ENCODE measurements at regions not wholly inside any gene's neighbourhood (a gene's known extent, or its start where the extent isn't known, plus 50 kb on each side); places are given as distances from the start of the nearest gene placed in this dataset.
"Not testable (repeated sequence)": the region's sequence is repeated elsewhere in the genome, so short reads cannot be mapped to it uniquely, and the experiment has no call there.

DNA sequence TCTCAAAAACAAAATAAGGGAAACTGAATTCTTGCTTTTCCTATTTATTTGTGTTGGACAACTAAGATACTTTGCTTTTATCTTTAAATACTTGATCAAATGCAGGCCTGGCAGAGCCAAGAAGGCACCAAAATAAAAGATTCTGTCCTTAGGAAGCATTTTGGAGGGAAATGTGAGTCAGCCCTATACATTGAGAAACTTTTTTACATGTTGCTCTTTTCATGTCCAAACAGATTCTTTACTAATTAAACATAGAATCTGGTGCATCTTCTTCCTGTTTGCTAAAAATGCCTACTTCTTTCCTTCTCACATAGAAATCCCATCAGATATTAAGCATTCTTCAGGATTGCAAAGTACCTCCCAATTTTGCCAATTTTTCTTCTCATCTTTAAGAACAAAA is 1160.4 kb downstream of the EFNA5 start:
- no peak for DNase-seq

DNA sequence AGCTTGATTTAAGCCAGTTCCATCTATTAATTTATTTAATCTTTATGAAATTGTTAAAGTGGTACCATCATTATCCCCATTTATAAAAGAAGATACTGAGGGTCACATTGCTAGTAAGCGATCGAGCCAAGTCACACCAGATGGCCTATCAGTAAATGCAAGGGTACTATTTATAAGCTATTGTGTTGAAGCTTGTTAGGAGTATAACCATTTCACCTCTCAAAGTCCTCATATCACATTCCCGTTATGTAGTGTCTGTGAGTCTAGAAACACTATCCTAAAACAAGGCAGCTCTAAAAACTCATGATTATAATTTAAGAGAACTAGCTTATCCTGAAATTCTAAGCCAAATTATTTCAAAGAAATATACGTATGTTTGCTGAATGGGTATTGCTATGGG is 1161.8 kb downstream of the EFNA5 start:
- DNase-seq, result no peak

DNA sequence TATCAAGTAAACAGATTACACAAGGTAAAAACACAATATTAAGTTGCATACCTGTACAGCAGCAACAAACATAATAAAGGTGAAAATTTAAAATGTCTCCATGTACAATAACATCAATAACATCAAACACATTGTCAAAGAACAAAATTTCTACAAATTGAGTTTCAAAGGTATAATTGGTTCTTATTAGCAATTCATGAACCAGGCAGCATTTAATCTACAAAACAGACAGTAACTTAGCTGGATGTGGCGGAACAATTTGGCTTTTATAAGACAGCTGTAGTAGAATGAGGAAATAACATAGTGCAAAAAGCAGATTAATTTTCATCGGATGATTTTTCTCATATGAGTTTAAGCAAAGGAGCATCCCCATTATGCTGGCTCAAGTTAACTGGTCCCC is 1176.8 kb downstream of the EFNA5 start:
- DNase-seq, result no peak

DNA sequence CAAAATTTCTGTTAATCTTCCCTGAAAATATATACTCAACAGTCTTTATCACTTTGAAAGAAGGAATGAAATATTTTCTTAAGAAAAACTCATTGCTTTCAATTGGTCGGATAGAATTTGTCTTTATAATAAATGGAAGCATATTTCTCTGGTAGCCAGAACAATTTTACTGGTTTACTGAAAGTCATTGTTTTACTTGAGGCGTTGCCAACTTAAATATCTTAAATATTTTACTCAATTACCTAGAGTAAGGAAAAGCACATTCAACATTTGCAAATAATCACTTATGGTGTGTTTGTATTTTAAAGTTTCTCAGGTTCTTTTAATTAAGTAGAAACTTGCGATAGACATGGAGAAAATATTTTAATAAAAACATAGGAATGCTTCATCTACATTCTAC is 1181.7 kb downstream of the EFNA5 start:
- no peak for DNase-seq

DNA sequence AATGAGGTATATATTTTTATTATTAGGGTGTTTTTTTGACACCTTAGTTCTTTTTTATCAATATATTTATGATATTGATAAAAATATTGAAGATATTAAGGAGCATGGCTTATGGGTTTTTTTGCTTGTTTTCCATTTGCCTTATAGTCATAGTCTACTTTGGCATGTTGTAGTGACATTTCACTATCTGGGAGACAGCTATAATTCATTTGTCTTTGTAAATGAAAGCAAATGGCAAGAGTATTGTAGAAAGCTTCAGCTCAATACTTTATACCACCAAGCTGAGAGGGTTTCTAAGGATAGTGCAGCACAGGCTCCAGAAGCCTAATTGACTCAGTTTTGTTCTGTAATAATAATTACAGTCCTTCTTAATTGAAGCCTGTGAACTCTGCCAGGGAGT is 1182.3 kb downstream of the EFNA5 start:
- DNase-seq, result no peak

DNA sequence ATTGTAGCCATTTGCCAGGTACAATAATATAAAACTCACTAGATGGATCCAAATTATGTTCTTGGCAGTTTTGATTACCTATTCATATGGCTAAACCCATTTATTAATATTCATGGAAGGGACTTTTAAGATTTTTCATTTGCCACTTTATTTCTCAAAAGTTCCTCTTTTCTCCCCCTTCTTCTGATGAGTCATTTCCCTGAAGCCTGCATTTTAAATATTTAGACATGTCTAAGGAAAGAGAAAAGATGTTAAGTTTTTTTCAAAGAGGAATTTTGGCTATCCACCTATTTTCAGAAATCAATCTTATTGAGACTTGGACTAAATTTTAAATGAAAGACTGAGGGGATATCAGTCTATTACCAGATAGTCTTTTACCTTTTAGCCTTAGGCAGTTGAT is 1189.4 kb downstream of the EFNA5 start:
- no peak for DNase-seq

DNA sequence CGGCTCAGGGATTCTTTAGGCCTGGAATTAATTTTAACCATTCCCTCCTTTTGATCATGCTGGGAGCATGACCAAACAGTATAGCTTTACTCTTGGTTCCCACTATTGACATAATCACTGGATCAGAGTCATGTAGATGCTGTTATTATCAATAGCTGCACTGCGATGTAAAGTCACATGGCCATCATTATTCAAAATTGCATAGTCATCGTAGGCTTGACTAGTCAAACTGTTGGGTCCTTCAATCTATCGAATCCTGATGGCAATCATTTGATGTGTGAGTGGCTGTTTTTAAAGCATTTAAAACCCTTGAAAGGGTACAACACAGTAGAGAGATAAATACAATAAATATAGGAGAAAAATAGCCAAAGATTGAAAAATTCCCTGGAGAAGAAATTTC is 1194.1 kb downstream of the EFNA5 start:
- DNase-seq, result no peak

DNA sequence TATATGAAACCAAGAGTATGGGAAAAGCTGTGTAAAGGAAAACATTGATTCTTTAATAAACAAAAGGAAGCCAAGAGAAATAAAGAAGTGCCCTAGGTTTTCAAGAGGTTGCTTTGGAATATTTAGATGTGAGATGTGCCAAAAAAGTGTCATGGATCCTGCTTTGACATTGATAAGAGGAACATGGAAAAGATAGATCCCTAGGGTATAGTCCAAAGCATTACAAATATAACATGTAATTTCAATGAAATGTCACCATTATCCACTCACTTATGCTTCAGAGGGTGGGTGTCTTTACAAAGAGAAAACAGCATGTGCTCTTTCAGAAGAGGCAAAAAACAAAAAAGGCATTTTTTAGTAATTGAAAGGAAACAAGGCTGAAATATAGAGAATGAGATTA is 1196.7 kb downstream of the EFNA5 start:
- DNase-seq, result no peak

DNA sequence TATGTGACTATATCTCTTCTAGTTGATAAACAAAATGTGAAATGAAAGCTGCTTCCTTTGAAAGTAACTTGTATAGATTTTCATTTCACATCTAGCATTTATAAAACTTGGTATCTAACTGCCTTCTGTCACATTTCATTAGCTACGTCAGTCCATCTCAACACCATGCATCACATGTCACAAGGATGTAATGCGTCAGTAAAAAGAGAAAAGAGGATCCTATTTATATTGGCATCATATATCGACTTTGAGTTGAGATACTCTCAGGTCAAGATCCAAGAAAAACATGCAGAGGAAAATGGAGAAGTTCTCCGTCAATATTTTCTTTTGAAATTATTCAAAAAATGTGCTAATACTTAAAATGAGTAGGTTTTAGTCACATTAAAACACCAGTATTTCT is 1211.2 kb downstream of the EFNA5 start:
- no peak for DNase-seq

DNA sequence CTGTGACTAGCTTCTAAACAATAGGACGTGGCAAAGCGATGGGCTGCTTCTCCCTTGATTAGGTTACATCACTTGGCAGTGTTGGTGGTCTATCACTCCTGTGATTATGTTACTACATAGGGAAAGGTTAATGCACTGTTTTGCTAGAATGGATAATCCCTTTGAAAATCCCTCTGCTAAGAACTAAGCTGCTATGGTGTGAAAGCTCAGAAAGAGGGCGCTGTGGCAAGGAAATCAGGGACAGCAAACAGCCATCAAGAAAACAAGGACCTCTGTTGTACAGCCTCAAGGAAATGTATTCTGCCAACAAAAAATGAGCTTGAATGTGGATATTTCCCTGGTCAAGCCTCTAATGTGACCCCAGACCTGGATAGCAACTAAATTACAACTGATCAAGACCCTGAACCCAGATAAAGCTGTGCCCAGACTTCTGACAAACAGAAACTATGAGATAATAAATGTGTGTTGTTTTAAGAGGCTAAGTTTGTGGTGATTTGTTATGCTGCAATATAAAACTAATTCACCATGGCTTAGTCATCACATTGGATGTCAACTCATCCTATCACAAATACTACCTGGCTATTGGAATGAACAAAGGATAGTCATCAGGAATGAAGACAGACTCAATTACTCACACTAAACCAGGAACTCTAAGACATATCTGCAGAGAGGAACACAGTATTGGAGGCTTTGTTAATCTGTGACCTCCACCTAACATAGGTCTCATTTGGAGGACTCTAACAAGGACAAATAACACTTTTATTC is 1215.9 kb downstream of the EFNA5 start:
- no peak for DNase-seq

DNA sequence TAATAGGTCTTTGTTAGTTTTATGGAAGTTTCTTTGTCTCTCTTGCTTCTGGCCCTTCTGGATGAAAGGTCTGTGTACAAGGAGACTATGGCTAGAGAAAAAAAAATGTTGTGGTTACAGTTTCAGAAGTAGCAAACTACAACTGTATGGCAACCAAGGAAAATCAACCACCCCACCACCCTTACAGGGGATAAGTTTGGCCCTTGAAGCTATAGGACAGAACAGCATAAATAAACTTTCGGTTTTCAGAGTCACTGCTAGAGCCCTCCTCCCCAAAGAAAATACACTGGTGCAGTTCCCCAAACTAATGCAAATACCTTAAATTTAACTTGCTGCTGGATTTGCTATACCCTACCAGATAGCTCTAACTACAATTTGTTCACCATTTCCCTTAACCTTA is 1216.7 kb downstream of the EFNA5 start:
- DNase-seq, result no peak

DNA sequence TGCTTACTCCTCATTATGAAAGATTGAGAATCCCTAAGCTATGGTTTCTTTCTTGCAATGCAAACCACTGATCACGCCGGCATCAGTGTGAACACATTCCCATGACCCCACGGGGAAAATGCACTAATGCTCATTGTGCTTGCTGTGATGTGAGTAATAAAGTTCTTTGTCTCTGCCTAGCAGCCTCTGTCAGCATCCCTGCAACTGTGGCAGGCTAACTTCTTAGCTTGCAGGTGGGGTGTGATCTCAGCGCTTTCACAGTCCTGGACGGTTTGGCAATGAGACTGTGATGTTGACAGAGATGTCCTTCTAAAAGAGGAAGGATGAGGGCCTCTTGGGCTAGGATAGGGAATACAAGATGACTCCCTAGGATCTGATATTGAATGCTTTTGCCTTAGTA is 1218.7 kb downstream of the EFNA5 start:
- no peak for DNase-seq

DNA sequence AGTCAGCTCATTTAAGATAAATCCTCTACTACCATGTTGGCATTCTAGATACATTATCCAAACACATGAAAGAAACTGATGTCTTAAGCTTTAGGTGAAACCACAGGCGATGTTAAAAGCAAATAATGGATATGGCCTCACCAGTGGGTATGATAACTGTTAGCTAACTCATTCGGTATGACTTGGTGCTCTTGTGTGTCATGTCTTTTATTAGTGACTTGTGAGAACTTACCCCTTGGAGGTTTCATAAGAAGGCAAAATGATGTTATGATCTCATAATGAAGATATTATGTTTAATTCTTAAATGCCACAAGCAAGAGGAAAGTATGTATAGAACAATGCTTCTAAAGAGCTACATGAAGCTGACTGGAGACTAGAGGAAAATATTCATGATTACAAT is 1227.0 kb downstream of the EFNA5 start:
- no peak for DNase-seq

DNA sequence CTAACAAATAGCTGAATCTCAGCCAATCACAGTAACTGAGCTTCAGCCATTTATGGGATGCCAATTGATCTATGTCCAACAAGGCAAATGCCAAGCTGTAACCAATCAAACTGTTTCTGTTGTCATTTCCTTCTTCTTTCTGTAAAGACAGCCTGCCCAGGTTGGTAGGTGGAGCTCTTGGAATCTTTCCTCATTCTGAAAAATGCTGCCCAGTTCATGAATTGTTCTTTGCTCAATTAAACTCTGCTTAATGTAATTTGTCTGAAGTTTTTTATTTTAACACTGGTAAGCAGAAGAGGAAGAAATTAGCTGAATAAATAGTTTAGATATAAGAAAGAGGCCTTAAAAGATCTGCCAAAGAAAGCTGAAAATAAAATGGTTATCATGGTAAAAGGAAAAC is 1235.6 kb downstream of the EFNA5 start:
- DNase-seq, result no peak

DNA sequence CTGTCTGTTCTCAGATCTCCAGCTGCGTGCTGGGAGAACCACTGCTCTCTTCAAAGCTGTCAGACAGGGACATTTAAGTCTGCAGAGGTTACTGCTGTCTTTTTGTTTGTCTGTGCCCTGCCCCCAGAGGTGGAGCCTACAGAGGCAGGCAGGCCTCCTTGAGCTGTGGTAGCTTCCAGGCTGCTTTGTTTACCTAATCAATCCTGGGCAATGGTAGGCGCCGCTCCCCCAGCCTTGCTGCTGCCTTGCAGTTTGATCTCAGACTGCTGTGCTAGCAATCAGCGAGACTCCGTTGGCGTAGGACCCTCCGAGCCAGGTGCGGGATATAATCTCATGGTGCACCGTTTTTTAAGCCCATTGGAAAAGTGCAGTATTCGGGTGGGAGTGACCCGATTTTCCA is 1240.0 kb downstream of the EFNA5 start:
- not testable (repeated sequence) for DNase-seq

DNA sequence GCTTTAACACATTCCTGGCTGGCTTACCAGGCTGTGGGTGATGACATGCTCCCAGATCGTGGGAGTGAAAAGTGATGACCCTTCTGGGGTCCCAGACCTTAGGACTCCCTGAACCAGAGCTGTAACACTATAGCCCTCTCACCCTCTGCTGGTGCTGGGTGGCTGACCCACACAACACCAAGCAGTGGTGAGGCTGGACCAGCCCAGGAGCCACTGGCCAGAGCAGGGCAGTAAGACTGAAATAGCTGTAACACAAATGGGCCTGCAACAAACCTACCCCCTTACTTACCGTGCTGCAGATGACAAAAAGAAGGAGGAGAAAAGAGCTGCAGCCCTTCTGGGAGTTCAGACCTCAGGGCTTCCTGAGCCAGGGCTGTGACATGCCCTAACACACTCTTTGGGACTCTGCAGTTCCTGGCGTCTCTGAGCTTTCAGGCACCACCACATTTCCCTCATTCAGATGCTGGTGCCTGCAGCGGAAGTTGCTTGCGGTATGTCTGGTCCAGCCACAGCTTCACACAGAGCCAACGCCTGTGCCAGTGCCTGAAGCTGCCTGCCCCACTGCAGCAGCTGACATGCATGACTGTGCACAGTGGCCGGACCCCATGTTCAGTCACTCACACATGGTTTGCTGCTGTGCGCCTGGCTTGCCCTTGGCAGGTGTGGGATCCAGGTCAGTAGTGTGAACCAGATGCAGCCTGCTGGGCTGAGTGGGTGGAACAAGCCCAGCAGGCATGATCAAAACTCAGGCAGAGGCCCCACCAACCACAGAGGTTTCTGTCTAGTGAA is 1247.4 kb downstream of the EFNA5 start:
- DNase-seq, result no peak

DNA sequence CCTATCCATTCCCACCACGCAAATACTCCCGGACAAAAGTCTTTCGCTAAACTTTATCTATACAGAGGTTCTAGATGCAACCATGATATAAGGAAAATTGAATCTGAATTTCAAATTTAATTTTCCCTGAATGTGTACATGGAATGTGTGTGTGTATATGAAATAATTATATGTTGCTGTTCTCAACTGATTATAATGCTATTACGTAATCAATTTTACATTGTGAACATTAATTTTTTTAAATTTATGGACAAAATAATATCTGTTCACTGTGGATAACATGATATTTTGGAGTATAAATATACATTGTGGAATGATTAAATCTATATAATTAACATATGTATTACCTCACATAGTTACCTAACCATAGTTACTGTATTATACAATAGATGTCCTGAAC is 1250.6 kb downstream of the EFNA5 start:
- no peak for DNase-seq

DNA sequence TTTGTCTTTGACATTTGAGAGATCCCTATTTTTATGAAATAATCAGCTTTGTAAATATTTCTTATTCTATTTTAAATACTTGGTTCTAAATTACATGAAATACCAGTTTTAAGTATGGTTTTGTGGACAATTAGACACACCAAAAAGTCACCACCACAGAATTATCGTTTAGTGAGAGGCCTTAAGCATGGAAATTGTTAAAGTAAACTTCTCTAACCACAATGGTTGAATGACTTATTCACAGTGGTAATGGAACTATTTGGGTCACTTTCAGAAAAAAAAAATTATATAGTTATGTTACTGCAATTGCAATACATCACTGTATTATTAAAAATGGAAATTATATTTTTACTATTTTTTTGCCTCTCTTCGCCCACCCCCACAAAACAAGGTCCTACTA is 1252.5 kb downstream of the EFNA5 start:
- no peak for DNase-seq

DNA sequence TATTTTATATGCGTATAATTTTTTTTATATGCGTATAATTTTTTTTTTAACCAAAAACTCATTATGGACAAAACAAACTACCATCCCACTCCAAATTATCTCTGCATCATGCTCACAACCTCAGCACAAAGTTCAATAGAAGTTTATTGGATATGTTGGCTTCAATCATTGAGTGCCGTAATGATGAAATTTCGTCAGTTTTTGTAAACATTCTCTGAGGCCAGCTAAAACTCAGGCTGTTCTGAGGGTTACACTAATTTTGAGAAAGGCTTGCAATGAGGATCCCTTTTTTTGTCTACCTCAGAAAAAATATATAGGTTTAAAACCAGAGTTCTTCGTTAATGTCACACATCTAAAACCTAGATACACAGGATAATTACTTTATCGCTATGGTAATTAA is 1253.2 kb downstream of the EFNA5 start:
- DNase-seq, result no peak

DNA sequence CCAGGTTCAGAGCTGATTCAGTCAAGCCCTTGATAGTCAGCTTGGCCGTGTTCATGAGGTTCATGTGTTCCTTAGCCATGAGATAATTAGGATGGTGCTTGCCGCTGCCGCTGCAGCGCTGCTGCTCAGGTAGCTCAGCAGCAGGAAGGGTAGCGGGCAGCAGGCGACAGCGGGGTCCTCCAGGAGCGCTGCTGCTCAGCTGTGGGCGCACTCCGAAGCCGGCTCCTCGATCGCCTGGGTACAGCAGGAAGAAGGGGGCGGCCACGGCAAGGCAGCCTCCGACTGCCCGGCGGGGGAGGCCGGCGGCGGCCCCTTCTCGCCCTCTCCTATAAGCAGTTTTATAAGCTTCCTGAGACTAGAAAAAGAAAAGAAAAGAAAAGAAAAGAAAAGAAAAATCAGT is 1253.6 kb downstream of the EFNA5 start:
- no peak for DNase-seq

DNA sequence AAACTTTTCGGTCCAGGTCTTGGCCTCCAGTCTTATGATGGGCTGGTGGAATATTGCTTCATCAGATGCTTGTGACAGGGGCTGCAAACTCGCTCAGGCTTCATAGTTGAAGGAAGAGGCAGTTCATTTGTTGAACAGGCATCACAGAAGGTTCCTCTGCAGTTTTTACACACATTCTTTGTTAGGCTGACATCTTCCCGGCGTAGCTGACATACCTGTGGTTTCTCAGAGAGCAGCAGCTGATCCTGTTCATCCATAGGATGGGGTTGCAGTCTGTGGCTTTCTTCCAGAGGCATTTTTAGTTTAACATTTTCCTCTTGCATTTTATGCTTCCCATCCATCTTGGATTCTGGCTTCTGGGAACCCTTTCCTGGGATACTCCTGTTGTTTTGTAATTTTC is 1255.2 kb downstream of the EFNA5 start:
- DNase-seq, result no peak

DNA sequence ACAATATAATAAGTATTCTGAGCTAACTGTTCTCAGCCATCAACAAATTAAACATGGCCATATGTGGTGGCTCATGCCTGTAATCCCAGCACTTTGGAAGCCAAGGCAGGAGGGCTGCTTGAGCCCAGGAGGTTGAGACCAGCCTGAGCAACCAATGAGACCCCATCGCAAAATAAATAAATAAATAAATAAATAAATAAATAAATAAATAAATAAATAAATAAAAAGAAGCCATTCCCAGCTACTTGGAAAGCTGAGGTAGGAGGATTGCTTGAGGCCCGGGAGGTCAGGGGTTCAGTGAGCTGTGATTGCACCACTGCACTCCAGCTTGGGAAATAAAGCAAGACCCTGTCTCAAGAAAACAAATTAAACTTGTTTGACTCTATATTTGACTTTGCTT is 1256.4 kb downstream of the EFNA5 start:
- no peak for DNase-seq

DNA sequence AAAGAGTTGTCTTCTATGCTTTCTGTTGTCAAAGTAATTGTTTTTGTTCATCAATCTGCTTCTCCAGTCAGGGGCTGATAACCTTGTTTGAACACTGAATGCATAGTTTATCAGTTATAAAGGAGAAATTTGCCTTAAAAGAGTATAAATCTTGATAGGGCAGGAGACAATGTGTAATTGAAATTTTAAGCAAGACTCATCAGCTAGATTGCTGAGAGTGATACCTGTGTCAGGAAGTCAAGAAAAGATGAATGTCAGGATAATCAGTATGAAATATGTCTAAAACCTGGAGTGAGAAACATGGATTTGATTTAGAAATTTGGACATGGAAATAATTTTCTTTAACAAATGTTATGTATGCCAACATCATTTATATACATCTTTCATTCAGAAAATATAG is 1258.1 kb downstream of the EFNA5 start:
- no peak for DNase-seq

DNA sequence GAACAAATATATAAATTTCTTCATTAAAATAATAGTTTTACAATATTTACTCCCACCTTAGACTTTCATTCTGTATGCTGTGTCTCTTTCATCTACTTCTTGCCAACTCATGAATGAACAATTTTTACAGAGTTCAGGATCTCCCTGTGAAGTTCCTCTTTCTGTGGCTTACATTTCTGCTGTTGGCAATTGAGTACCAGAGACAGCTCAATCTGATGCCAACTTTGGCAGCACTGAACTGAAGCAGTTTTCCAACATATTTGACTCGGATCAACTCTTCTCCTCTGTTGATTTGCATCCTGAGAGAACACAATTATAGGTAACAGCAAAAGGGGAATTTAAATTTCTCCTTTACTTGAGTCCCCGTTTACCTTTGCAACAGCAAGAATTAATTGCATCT is 1262.2 kb downstream of the EFNA5 start:
- DNase-seq, result no peak

DNA sequence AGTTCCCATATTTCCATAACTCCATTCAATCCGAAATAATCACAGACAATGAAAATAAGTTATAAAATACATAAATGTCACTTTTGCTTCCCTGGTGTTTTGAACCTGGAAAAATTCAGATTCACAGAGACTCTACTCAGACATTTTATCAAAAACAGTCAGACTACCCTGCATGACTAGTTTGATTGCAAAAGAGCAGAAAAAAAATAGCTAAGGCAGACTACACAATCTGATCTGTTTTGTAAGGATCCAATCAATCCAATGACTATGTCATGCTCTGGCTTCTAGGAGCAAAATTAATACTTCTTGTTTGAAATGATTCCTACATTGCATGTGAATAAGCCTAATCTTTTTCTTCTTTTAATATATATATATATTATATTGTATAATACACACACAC is 1262.6 kb downstream of the EFNA5 start:
- no peak for DNase-seq

Data from CD4-positive, alpha-beta T cell treated with Interleukin-17A for 1 hour (primary cell).